GM12878 (cell line): ENCODE measurements at regions not wholly inside any gene's neighbourhood (a gene's known extent, or its start where the extent isn't known, plus 50 kb on each side); places are given as distances from the start of the nearest gene placed in this dataset.

ENCODE experiments used
- ATAC-seq: fragments of 200-7000 bp; cut with Tn5 transposase; 3 replicates; pipeline ENCODE4 v1.9.1; 2020; ENCODE audit warnings: mild to moderate bottlenecking, moderate library complexity
- BruUV-seq: library from RNA; stranded (reverse); fragments of 400-500 nt; replicated peaks from 2 replicates; lab custom pipeline; 2021; lab: Mats Ljungman, UMichigan
- CTCF ChIA-PET: fragments of 300-600 bp; sonication (Branson Sonifier 250); formaldehyde crosslinking; extraction: SDS; loops from one replicate; lab custom pipeline; 2021; ENCODE audit warnings: inconsistent platforms; lab: Yijun Ruan, JAX
- POLR2A ChIA-PET: fragments of 350-600 bp; formaldehyde crosslinking; extraction: SDS; loops from one replicate; lab custom pipeline; 2021; ENCODE audit warnings: inconsistent platforms; lab: Charles Lee
- RAD21 ChIA-PET: fragments of 300-600 bp; sonication (Branson Sonifier 250); formaldehyde crosslinking; loops from one replicate; lab custom pipeline; 2023; ENCODE audit warnings: antibody characterized with exemption; ENCODE audit not compliant: unreplicated experiment; lab: Charles Lee
- SMC1A ChIA-PET: fragments of 300-600 bp; sonication (Branson Sonifier 250); formaldehyde crosslinking; loops from one replicate; lab custom pipeline; 2023; ENCODE audit not compliant: unreplicated experiment, uncharacterized antibody; lab: Charles Lee
- DNase-seq: peaks from one replicate; pipeline ENCODE4 v3.0.0-alpha.2; 2011; ENCODE audit warnings: low read depth, low spot score
- FAIRE-seq: peaks from 3 replicates; lab custom pipeline; 2011; peaks lifted over from hg19 to GRCh38; lab: Jason Lieb, UNC
- H2AFZ ChIP-seq: 2 replicates; pipeline ENCODE4 v1.6.0; 2011; ENCODE audit warnings: low read depth, low read length, control low read depth; ENCODE audit not compliant: control insufficient read depth
- H3K27ac ChIP-seq: 2 replicates; pipeline ENCODE4 v1.5.1; 2011; ENCODE audit warnings: control low read depth; ENCODE audit not compliant: control insufficient read depth, insufficient read depth
- H3K27me3 ChIP-seq, 2 experiments: replicated peaks in 1 of 2; 2 replicates each; pipeline versions ENCODE4 v1.6.0 to v1.6.1; 2011; ENCODE audit warnings: low read length in 1 of 2; ENCODE audit not compliant: control insufficient read depth in 2 of 2, insufficient read depth in 2 of 2
- H3K36me3 ChIP-seq, 2 experiments: 2 replicates each; pipeline ENCODE4 v1.5.1; 2011; ENCODE audit warnings: low read length in 1 of 2; ENCODE audit not compliant: control insufficient read depth in 2 of 2, insufficient read depth in 2 of 2
- H3K4me1 ChIP-seq: 2 replicates; pipeline ENCODE4 v1.6.1; 2011; ENCODE audit warnings: mild to moderate bottlenecking, low read length, moderate library complexity, mixed read lengths; ENCODE audit not compliant: control insufficient read depth, insufficient read depth
- H3K4me2 ChIP-seq: 2 replicates; pipeline ENCODE4 v1.6.0; 2011; ENCODE audit warnings: control low read depth; ENCODE audit not compliant: control insufficient read depth, insufficient read depth
- H3K4me3 ChIP-seq: fragments of 200-600 bp; sonication (generic); 2 replicates; pipeline ENCODE4 v1.5.1; 2016
- H3K79me2 ChIP-seq: 2 replicates; pipeline ENCODE4 v1.6.0; 2011; ENCODE audit warnings: low read length; ENCODE audit not compliant: control insufficient read depth, insufficient read depth
- H3K9ac ChIP-seq: 2 replicates; pipeline ENCODE4 v1.8.0; 2011; ENCODE audit warnings: low read length, control low read depth, mixed read lengths; ENCODE audit not compliant: control insufficient read depth, insufficient read depth
- H3K9me3 ChIP-seq: replicated peaks from 3 replicates; pipeline ENCODE4 v1.5.1; 2011; ENCODE audit warnings: mild to moderate bottlenecking, low read length; ENCODE audit not compliant: control insufficient read depth, insufficient read depth
- H4K20me1 ChIP-seq: 2 replicates; pipeline ENCODE4 v1.6.0; 2011; ENCODE audit not compliant: control insufficient read depth, insufficient read depth
- CBX3 ChIP-seq: fragments of 200-600 bp; sonication (generic); IDR thresholded peaks from 2 replicates; pipeline ENCODE4 v1.6.1; 2016; ENCODE audit warnings: low read depth, borderline replicate concordance
- HDAC6 ChIP-seq: fragments of 200-600 bp; sonication (generic); IDR thresholded peaks from one replicate; pipeline ENCODE4 v1.8.0; 2017; ENCODE audit warnings: antibody characterized with exemption; ENCODE audit not compliant: unreplicated experiment
- HSF1 ChIP-seq: fragments of 150-350 bp; IDR thresholded peaks from 2 replicates; pipeline ENCODE4 v1.6.1; 2014; ENCODE audit warnings: mild to moderate bottlenecking, low read depth, low read length
- LARP7 ChIP-seq: fragments of 450-650 bp; IDR thresholded peaks from 2 replicates; pipeline ENCODE4 v1.6.1; 2017; ENCODE audit warnings: mild to moderate bottlenecking
- MAX ChIP-seq: IDR thresholded peaks from 2 replicates; pipeline ENCODE4 v1.6.1; 2012; ENCODE audit warnings: low read depth, low read length, improper control_type of control experiment
- NFXL1 ChIP-seq: fragments of 450-650 bp; IDR thresholded peaks from 2 replicates; pipeline ENCODE4 v1.6.1; 2017; ENCODE audit warnings: antibody characterized with exemption, mild to moderate bottlenecking, borderline replicate concordance
- SMARCA5 ChIP-seq: fragments of 450-650 bp; IDR thresholded peaks from 2 replicates; pipeline ENCODE4 v1.6.1; 2017; ENCODE audit warnings: mild to moderate bottlenecking
- TBL1XR1 ChIP-seq: IDR thresholded peaks from 2 replicates; pipeline ENCODE4 v1.6.1; 2012; ENCODE audit warnings: low read depth, low read length, improper control_type of control experiment
- ZNF622 ChIP-seq: fragments of 450-650 bp; IDR thresholded peaks from 2 replicates; pipeline ENCODE4 v1.6.1; 2017; ENCODE audit warnings: mild to moderate bottlenecking, inconsistent platforms
- WGBS: methylation state at CpG from one replicate; pipeline ENCODE4 v1.1.6; 2016; ENCODE audit warnings: low lambda C conversion rate; ENCODE audit not compliant: insufficient replicate concordance, insufficient coverage; ENCODE audit errors: missing lambda C conversion rate; 5-methylcytosine and 5-hydroxymethylcytosine counted together
- in situ Hi-C: fragments of 300-500 bp; cut with MboI; formaldehyde crosslinking; loops from 9 replicates; pipeline ENCODE4 v1.14.3; 2018; ENCODE audit warnings: mixed read lengths
- intact Hi-C: fragments of 100-400 bp; cut with micrococcal nuclease; formaldehyde crosslinking; loops from one replicate; pipeline ENCODE4 v1.14.2; 2022; ENCODE audit not compliant: unreplicated experiment
- TF ChIP-seq, protein P1 (sequence below): fragments of 450-650 bp; IDR thresholded peaks from 2 replicates; pipeline ENCODE4 v1.6.1; 2016; ENCODE audit warnings: mild to moderate bottlenecking

DNA sequence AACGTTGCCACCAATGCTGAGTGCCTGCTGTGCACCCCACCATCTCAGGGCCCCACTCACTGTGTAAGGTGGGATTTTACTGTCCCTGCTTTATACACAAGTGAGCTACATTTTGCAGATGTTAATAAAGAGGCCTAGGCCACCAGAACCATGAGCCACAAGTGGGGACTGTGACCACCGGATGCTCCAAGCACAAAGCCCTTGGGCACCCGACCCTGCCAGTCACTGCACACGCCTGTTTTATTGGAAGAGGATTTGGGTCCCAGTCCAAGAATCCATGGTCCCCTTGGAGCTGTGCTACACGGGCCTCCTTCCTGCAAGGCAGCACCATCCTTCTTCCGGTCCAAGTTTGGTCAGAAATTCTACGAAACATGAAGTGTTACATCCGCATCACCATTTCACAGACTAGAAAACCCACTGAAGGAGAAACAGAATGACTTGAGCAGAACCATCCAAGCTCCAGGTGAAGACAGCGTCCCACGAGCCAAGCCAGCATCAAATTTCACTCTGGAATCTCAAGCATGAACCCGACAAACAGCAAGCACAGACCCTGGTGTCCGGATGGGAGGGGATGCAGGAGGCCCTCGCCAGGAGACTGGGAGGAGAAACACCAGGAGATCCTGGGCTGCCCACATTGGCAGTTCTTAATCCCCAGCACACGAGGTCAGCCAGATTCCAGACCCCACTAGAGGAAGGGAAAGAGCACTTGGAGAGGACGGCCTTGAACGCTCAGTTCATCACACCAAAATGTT is 226.9 kb downstream of the DLL1 start:
- intact Hi-C loops, result no loop called here
- no peak for TF ChIP-seq TBL1XR1
- TF ChIP-seq, protein P1, sequence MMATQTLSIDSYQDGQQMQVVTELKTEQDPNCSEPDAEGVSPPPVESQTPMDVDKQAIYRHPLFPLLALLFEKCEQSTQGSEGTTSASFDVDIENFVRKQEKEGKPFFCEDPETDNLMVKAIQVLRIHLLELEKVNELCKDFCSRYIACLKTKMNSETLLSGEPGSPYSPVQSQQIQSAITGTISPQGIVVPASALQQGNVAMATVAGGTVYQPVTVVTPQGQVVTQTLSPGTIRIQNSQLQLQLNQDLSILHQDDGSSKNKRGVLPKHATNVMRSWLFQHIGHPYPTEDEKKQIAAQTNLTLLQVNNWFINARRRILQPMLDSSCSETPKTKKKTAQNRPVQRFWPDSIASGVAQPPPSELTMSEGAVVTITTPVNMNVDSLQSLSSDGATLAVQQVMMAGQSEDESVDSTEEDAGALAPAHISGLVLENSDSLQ, result no peak
- no peak for TF ChIP-seq ZNF622
- TF ChIP-seq NFXL1, result no peak
- TF ChIP-seq SMARCA5, result no peak
- no peak for TF ChIP-seq MAX
- no peak for TF ChIP-seq HSF1
- TF ChIP-seq CBX3, result no peak
- TF ChIP-seq HDAC6, result no peak
- TF ChIP-seq LARP7, result no peak
- no peak overlapping the region for H3K4me2 ChIP-seq
- SMC1A ChIA-PET, result no interaction called here
- no peak overlapping the region for H3K27ac ChIP-seq
- no peak overlapping the region for H3K9ac ChIP-seq
- POLR2A ChIA-PET, result no interaction called here
- no peak for DNase-seq
- FAIRE-seq, result no peak
- in situ Hi-C loops, result no loop called here
- no peaks in the 10 kb centered on the region; the same call in 2 of the 3 replicates for H3K9me3 ChIP-seq
- 41% methylated on average over 15 of the region's 16 CpGs for WGBS
- no peaks in the 10 kb centered on the region for H4K20me1 ChIP-seq
- H2AFZ ChIP-seq, result no peak overlapping the region
- RAD21 ChIA-PET, result no interaction called here
- no peak for ATAC-seq
- no peak overlapping the region for H3K4me3 ChIP-seq
- H3K79me2 ChIP-seq, result no peaks in the 10 kb centered on the region
- H3K4me1 ChIP-seq, result no peaks in the 10 kb centered on the region
- H3K27me3 ChIP-seq, result no peaks in the 10 kb centered on the region
- CTCF ChIA-PET, result no interaction called here
- no peaks in the 10 kb centered on the region for H3K36me3 ChIP-seq
- no TSS peak for BruUV-seq
